ENCODE measurements at regions not wholly inside any gene's neighbourhood (a gene's known extent, or its start where the extent isn't known, plus 50 kb on each side); places are given as distances from the start of the nearest gene placed in this dataset.
"Not testable (repeated sequence)": the region's sequence is repeated elsewhere in the genome, so short reads cannot be mapped to it uniquely, and the experiment has no call there.

DNA sequence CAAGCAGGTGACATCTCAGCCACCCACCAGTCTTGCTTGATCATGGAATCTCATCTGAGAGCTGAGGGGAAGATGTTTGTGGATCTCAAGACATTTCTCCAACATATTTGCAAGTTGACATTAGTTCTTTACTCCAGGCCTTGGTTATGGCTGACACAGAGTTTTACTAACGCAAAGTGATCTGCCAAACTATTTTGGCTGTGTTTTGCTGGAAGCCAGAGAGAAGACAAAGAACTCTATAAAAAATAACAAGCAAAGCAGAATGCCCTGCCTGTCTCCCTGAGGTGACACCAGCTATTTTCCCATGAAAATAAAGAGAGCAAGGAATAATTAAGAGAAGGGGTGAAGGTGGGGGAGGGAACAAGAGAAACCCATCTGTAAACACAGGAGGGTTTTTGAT lies 286.4 kb downstream of the WDR11 start:
- Histone ChIP-seq H4K20me1 (ENCODE audit: insufficient read depth, low read length) (no peaks in the 10 kb centered on the region), H3K9me3 (ENCODE audit: low read length) (no peaks in the 10 kb centered on the region; the same call in 1 of the 2 replicates), H3K9ac (ENCODE audit: low read length) (no peak overlapping the region), H2AFZ (ENCODE audit: low read length) (no peak overlapping the region), H3K4me3 (ENCODE audit: low read depth, low read length, poor library complexity, severe bottlenecking) (no peak overlapping the region), H3K27me3 (ENCODE audit: insufficient read depth, low read length) (no peaks in the 10 kb centered on the region), H3F3A (ENCODE audit: insufficient read depth, low read length) (no peaks in the 10 kb centered on the region), H3K9me2 (ENCODE audit: low read depth, low read length) (no peaks in the 10 kb centered on the region), H3K4me1 (ENCODE audit: insufficient read depth, low read length, severe bottlenecking) (no peaks in the 10 kb centered on the region), H3K36me3 (ENCODE audit: insufficient read depth, low read length) (no peaks in the 10 kb centered on the region), H3K4me2 (ENCODE audit: low read length) (no peak overlapping the region), H3K27ac (ENCODE audit: low read depth, low read length, poor library complexity, severe bottlenecking) (no peak overlapping the region), H3K79me2 (ENCODE audit: insufficient read depth, low read length) (no peaks in the 10 kb centered on the region)
- TF ChIP-seq EZH2 (IDR thresholded peaks at IDR 0.05; ENCODE audit: borderline replicate concordance, low read length) = no peak
- TF ChIP-seq, protein P1, sequence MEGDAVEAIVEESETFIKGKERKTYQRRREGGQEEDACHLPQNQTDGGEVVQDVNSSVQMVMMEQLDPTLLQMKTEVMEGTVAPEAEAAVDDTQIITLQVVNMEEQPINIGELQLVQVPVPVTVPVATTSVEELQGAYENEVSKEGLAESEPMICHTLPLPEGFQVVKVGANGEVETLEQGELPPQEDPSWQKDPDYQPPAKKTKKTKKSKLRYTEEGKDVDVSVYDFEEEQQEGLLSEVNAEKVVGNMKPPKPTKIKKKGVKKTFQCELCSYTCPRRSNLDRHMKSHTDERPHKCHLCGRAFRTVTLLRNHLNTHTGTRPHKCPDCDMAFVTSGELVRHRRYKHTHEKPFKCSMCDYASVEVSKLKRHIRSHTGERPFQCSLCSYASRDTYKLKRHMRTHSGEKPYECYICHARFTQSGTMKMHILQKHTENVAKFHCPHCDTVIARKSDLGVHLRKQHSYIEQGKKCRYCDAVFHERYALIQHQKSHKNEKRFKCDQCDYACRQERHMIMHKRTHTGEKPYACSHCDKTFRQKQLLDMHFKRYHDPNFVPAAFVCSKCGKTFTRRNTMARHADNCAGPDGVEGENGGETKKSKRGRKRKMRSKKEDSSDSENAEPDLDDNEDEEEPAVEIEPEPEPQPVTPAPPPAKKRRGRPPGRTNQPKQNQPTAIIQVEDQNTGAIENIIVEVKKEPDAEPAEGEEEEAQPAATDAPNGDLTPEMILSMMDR (IDR thresholded peaks at IDR 0.05; ENCODE audit: low read length) = no peak

DNA sequence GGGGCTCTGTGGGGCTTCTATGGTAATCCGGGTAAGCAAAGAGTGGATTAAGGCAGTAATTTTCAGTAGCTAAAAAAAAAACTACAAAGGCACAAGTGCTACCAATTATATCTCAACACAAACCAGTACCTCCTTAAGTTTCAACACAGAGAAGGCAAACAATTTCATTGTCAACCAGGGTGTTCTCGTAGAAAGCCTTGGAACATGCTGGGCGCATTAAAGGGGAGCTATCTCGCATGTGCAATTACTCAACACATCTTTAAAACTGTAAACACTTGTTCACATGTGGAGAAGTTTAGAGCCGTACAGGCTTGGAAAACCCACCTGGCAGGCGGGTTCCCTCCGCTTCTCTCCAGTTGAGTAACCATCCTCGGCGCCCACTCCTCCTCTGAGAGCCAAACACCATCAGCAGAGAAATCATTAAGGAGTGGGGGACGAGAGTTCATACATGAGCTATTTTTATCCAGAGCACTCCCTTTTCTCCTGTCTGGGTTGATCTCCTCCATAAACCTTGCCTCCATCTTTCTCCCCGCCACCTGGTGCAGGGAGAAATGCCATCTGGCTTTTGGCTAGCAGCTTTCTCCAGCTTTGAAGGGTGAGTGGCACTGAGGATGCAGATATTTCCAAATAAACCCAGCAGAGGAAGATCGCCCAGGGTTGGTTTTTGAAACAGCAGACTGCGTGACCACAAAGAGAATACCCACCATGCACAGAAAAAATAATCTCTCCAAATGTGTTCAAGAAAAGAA lies 287.1 kb downstream of the WDR11 start:
- TF ChIP-seq EZH2 (IDR thresholded peaks at IDR 0.05; ENCODE audit: borderline replicate concordance, low read length) = no peak
- Histone ChIP-seq H3K9me2 (ENCODE audit: low read depth, low read length) (no peaks in the 10 kb centered on the region), H3K4me1 (ENCODE audit: insufficient read depth, low read length, severe bottlenecking) (no peaks in the 10 kb centered on the region), H3K9ac (ENCODE audit: low read length) (no peak overlapping the region), H3K27me3 (ENCODE audit: insufficient read depth, low read length) (no peaks in the 10 kb centered on the region), H3K79me2 (ENCODE audit: insufficient read depth, low read length) (no peaks in the 10 kb centered on the region), H3K9me3 (ENCODE audit: low read length) (no peaks in the 10 kb centered on the region; the same call in 1 of the 2 replicates), H4K20me1 (ENCODE audit: insufficient read depth, low read length) (no peaks in the 10 kb centered on the region), H2AFZ (ENCODE audit: low read length) (no peak overlapping the region), H3K27ac (ENCODE audit: low read depth, low read length, poor library complexity, severe bottlenecking) (no peak overlapping the region), H3K4me3 (ENCODE audit: low read depth, low read length, poor library complexity, severe bottlenecking) (no peak overlapping the region), H3K4me2 (ENCODE audit: low read length) (no peak overlapping the region), H3F3A (ENCODE audit: insufficient read depth, low read length) (no peaks in the 10 kb centered on the region), H3K36me3 (ENCODE audit: insufficient read depth, low read length) (no peaks in the 10 kb centered on the region)

DNA sequence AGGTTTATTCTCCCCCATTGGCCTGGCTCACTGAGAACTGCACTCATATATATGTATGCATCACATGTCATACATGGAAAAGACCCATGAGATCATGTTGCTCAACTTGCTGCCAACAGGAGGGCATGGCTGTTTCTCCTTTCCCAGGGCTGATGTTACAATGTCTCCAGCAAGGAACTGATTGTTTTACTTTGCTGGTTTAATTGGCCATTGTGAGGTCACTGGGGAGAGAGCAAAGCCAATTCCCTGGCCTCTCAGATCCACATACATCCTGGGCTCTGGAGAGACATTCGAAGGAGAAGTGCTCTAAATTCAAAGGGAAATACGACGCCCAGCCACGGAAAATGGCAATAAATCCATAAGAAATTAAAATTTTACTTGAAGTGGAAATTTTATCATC lies 287.8 kb downstream of the WDR11 start:
- no peak overlapping the region for H3K27ac ChIP-seq (ENCODE audit: low read depth, low read length, poor library complexity, severe bottlenecking)
- H3K79me2 ChIP-seq (ENCODE audit: insufficient read depth, low read length) = no peaks in the 10 kb centered on the region
- no peak for TF ChIP-seq EZH2 (IDR thresholded peaks at IDR 0.05; ENCODE audit: borderline replicate concordance, low read length)
- TF ChIP-seq, protein P1 (IDR thresholded peaks at IDR 0.05; ENCODE audit: low read length) = no peak
- no peaks in the 10 kb centered on the region for H3K9me2 ChIP-seq (ENCODE audit: low read depth, low read length)
- no peaks in the 10 kb centered on the region; the same call in 1 of the 2 replicates for H3K9me3 ChIP-seq (ENCODE audit: low read length)
- no peaks in the 10 kb centered on the region for H3F3A ChIP-seq (ENCODE audit: insufficient read depth, low read length)
- H3K4me2 ChIP-seq (ENCODE audit: low read length) = no peak overlapping the region
- H4K20me1 ChIP-seq (ENCODE audit: insufficient read depth, low read length) = no peaks in the 10 kb centered on the region
- no peak overlapping the region for H3K4me3 ChIP-seq (ENCODE audit: low read depth, low read length, poor library complexity, severe bottlenecking)
- H3K9ac ChIP-seq (ENCODE audit: low read length) = no peak overlapping the region
- no peaks in the 10 kb centered on the region for H3K4me1 ChIP-seq (ENCODE audit: insufficient read depth, low read length, severe bottlenecking)
- H3K27me3 ChIP-seq (ENCODE audit: insufficient read depth, low read length) = no peaks in the 10 kb centered on the region
- H2AFZ ChIP-seq (ENCODE audit: low read length) = no peak overlapping the region
- no peaks in the 10 kb centered on the region for H3K36me3 ChIP-seq (ENCODE audit: insufficient read depth, low read length)

DNA sequence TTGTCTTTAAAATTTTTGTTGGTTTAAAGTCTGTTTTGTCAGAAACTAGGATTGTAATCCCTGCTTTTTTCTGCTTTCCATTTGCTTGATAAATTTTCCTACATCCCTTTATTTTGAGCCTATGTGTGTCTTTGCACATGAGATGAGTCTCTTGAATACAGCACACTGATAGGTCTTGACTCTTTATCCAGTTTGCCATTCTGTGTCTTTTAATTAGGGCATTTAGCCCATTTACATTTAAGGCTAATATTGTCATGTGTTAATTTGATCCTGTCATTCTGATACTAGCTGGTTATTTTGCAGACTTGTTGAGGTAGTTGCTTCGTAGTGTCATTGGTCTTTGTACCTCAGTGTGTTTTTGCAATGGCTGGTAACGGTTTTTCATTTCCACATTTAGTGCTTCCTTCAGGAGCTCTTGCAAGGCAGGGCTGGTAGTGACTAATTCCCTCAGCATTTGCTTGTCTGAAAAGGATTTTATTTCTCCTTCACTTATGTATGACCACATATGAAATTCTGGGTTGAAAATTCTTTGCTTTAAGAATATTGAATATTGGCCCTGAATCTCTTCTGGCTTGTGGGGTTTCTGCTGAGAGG lies 294.7 kb downstream of the WDR11 start:
- not testable (repeated sequence) for H3K4me3 ChIP-seq (ENCODE audit: low read depth, low read length, poor library complexity, severe bottlenecking); H3K4me2 ChIP-seq (ENCODE audit: low read length); H3K9me3 ChIP-seq (ENCODE audit: low read length); H3K79me2 ChIP-seq (ENCODE audit: insufficient read depth, low read length); H4K20me1 ChIP-seq (ENCODE audit: insufficient read depth, low read length); H3K27me3 ChIP-seq (ENCODE audit: insufficient read depth, low read length); H2AFZ ChIP-seq (ENCODE audit: low read length); H3K9me2 ChIP-seq (ENCODE audit: low read depth, low read length); H3K36me3 ChIP-seq (ENCODE audit: insufficient read depth, low read length); H3K27ac ChIP-seq (ENCODE audit: low read depth, low read length, poor library complexity, severe bottlenecking); H3K9ac ChIP-seq (ENCODE audit: low read length); H3K4me1 ChIP-seq (ENCODE audit: insufficient read depth, low read length, severe bottlenecking); H3F3A ChIP-seq (ENCODE audit: insufficient read depth, low read length)
